ENCODE measurements at regions not wholly inside any gene's neighbourhood (a gene's known extent, or its start where the extent isn't known, plus 50 kb on each side); places are given as distances from the start of the nearest gene placed in this dataset.

DNA sequence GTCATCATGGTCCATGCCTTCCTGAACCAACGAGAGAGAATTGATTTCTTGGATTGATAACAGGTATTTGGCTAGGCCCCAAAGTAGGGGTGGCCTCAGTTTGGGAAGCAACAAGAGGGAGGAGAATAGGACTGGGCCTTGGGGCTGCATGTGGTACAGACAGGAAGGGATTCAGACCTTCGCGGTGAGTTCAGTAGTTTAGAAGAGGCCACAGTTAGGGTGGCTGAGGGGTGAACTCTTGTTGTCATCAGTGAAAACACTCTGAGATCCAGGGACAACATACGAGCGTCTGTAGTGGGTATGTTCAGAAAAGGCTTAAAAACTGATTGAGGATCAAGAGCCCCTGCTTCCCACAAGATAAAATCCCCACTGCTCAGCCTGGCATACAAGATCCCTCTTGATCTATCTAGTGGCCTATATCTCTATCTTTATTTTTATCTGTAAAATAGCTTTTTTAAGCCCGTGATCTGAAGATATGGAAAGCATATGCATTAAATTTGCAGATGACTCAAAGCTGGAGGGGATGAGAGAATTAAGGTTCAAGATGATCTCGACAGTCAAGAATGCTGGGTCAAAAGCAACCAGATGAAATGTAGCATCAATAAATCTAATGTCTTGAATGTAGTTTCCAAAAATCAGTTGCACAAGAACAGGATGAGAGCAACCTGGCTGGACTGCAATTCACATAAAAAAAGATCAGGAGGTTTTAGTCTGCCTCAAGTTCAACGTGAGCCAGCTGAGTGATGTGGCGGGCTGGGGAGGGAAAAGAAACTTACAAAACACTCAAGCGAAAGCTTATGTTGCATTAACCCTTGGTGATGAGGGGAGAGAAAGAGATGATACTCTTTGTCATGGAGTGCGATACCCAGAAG, 221.1 kb upstream of the TLE3 start:
- H3K23ac ChIP-seq (ENCODE audit: low read depth, low read length): no peak overlapping the region
- no peak overlapping the region for H4K8ac ChIP-seq (ENCODE audit: low read depth in 2 of 2, low read length in 2 of 2)
- no peak overlapping the region for H2BK120ac ChIP-seq (ENCODE audit: low read depth, low read length)
- ChIA-PET POLR2A (ENCODE audit: unreplicated experiment) (no interaction called here), CTCF (no interaction called here)
- peak overlapping the region; percentile 30; the same call in 1 of the 2 replicates for H4K5ac ChIP-seq (ENCODE audit: low read depth, low read length)
- H3K18ac ChIP-seq (ENCODE audit: low read depth, low read length): peak overlapping the region; percentile 63; the same call in 1 of the 2 replicates
- H2AK9ac ChIP-seq (replicated peaks; ENCODE audit: low read depth, low read length, poor library complexity): no peak overlapping the region
- no peak overlapping the region for H3K9ac ChIP-seq (ENCODE audit: low read depth, low read length)
- no peak overlapping the region for H3K4me3 ChIP-seq (ENCODE audit: insufficient read depth, low read depth, low read length)
- intact Hi-C loops (cut with micrococcal nuclease): no loop called here
- H3K79me1 ChIP-seq (ENCODE audit: low read depth in 1 of 2, low read length in 2 of 2): no peaks in the 10 kb centered on the region
- no peak overlapping the region for H2BK5ac ChIP-seq (ENCODE audit: low read depth, low read length, poor library complexity, severe bottlenecking)
- no peaks in the 10 kb centered on the region; the same call in 1 of the 2 replicates for H3K9me3 ChIP-seq (ENCODE audit: control insufficient read depth, insufficient read depth, low read length)
- peak; percentile 53 for ATAC-seq (ENCODE audit: low read depth)
- H3K27me3 ChIP-seq (ENCODE audit: control insufficient read depth, insufficient read depth, low read length): peaks cover 35% of the 10 kb centered on the region
- in situ Hi-C loops (cut with MboI; ENCODE audit: low sequenced_read_pairs): no loop called here
- WGBS, 2 experiments (ENCODE audit: extremely low coverage in 2 of 2, insufficient read length in 1 of 2): 57% methylated on average over 2 of the region's 11 CpGs; no CpG with 5 or more reads in 1 of the 2 experiments
- H3K9me1 ChIP-seq (ENCODE audit: insufficient read depth, low read length): no peaks in the 10 kb centered on the region
- no peak overlapping the region for H2BK15ac ChIP-seq (ENCODE audit: low read depth, low read length)
- H2BK20ac ChIP-seq (ENCODE audit: low read depth, low read length): no peak overlapping the region
- no peak overlapping the region for H2AFZ ChIP-seq (replicated peaks; ENCODE audit: low read length, poor library complexity)
- BruUV-seq (replicated peaks): no TSS peak
- dilution Hi-C loops (cut with HindIII; ENCODE audit: low sequenced_read_pairs, unreplicated experiment): no loop called here
- no peaks in the 10 kb centered on the region for H4K20me1 ChIP-seq (ENCODE audit: insufficient read depth, low read length)
- peak overlapping the region; percentile 35; the same call in 1 of the 2 replicates for H3K27ac ChIP-seq (ENCODE audit: insufficient read depth, low read length)
- H3K36me3 ChIP-seq (ENCODE audit: control insufficient read depth, insufficient read depth, low read length): no peaks in the 10 kb centered on the region
- no peak overlapping the region for H3K56ac ChIP-seq (ENCODE audit: extremely low read depth, insufficient read depth, low read length)
- no peak overlapping the region for H4K91ac ChIP-seq (ENCODE audit: insufficient read depth, low read depth, low read length)
- no peak overlapping the region for H2AK5ac ChIP-seq (ENCODE audit: low read depth, low read length)
- peaks cover 19% of the 10 kb centered on the region; the same call in 1 of the 2 replicates for H3K4me1 ChIP-seq (ENCODE audit: control insufficient read depth, insufficient read depth, low read length)
- DNase-seq: peak; percentile 74
- no peak overlapping the region; the same call in 1 of the 2 replicates for H3K4me2 ChIP-seq (ENCODE audit: low read depth, low read length)
- no peak overlapping the region for H3K14ac ChIP-seq (replicated peaks; ENCODE audit: low read depth, low read length)
- H3K4ac ChIP-seq (ENCODE audit: low read depth, low read length): no peak overlapping the region
- TF ChIP-seq, protein P1, sequence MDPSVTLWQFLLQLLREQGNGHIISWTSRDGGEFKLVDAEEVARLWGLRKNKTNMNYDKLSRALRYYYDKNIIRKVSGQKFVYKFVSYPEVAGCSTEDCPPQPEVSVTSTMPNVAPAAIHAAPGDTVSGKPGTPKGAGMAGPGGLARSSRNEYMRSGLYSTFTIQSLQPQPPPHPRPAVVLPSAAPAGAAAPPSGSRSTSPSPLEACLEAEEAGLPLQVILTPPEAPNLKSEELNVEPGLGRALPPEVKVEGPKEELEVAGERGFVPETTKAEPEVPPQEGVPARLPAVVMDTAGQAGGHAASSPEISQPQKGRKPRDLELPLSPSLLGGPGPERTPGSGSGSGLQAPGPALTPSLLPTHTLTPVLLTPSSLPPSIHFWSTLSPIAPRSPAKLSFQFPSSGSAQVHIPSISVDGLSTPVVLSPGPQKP (IDR thresholded peaks at IDR 0.05; ENCODE audit: borderline replicate concordance, low read depth, low read length): no peak
- TF ChIP-seq NFE2L2 (IDR thresholded peaks at IDR 0.05; ENCODE audit: low read depth, low read length) (no peak), RCOR1 (IDR thresholded peaks at IDR 0.05; ENCODE audit: insufficient replicate concordance, low read length) (no peak), BHLHE40 (IDR thresholded peaks at IDR 0.05; ENCODE audit: low read depth, low read length) (no peak), RFX5 (IDR thresholded peaks at IDR 0.05; ENCODE audit: low read depth, low read length) (no peak), CEBPB (IDR thresholded peaks at IDR 0.05; ENCODE audit: low read depth, low read length) (no peak), MAFK (IDR thresholded peaks at IDR 0.05; ENCODE audit: low read depth, low read length) (no peak), POLR2A (IDR thresholded peaks at IDR 0.05; ENCODE audit: low read depth, low read length) (no peak), MAZ (IDR thresholded peaks at IDR 0.05; ENCODE audit: borderline replicate concordance, low read depth, low read length) (no peak), FOS (IDR thresholded peaks at IDR 0.05; ENCODE audit: low read depth, low read length) (no peak), SMC3 (IDR thresholded peaks at IDR 0.05; ENCODE audit: low read depth, low read length) (no peak), MXI1 (IDR thresholded peaks at IDR 0.05; ENCODE audit: borderline replicate concordance, low read depth, low read length) (no peak), CHD1 (IDR thresholded peaks at IDR 0.05; ENCODE audit: low read depth, low read length) (no peak)
- TF ChIP-seq, protein P2, sequence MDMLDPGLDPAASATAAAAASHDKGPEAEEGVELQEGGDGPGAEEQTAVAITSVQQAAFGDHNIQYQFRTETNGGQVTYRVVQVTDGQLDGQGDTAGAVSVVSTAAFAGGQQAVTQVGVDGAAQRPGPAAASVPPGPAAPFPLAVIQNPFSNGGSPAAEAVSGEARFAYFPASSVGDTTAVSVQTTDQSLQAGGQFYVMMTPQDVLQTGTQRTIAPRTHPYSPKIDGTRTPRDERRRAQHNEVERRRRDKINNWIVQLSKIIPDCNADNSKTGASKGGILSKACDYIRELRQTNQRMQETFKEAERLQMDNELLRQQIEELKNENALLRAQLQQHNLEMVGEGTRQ (IDR thresholded peaks at IDR 0.05; ENCODE audit: low read depth, low read length): no peak
- TF ChIP-seq, protein P3, sequence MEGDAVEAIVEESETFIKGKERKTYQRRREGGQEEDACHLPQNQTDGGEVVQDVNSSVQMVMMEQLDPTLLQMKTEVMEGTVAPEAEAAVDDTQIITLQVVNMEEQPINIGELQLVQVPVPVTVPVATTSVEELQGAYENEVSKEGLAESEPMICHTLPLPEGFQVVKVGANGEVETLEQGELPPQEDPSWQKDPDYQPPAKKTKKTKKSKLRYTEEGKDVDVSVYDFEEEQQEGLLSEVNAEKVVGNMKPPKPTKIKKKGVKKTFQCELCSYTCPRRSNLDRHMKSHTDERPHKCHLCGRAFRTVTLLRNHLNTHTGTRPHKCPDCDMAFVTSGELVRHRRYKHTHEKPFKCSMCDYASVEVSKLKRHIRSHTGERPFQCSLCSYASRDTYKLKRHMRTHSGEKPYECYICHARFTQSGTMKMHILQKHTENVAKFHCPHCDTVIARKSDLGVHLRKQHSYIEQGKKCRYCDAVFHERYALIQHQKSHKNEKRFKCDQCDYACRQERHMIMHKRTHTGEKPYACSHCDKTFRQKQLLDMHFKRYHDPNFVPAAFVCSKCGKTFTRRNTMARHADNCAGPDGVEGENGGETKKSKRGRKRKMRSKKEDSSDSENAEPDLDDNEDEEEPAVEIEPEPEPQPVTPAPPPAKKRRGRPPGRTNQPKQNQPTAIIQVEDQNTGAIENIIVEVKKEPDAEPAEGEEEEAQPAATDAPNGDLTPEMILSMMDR (conservative IDR thresholded peaks at IDR 0.05; ENCODE audit: low read depth, low read length): no peak
